Omental fat pad (tissue), 3 donors: ENCODE measurements at regions not wholly inside any gene's neighbourhood (a gene's known extent, or its start where the extent isn't known, plus 50 kb on each side); places are given as distances from the start of the nearest gene placed in this dataset.
"Not testable (repeated sequence)": the region's sequence is repeated elsewhere in the genome, so short reads cannot be mapped to it uniquely, and the experiment has no call there.

Experiments
- ATAC-seq: fragments of 150-250 bp; one replicate; pipeline ENCODE4 v1.9.1; 2016; ENCODE audit warnings: mild to moderate bottlenecking, moderate library complexity; ENCODE audit not compliant: low FRiP score
- DNase-seq: peaks from one replicate; pipeline ENCODE4 v3.0.0-alpha.2; 2019; ENCODE audit warnings: low spot score
- TF ChIP-seq, protein P1 (sequence below), 3 donors: fragments of 450-650 bp; IDR thresholded peaks; one replicate each; pipeline ENCODE4 v1.5.1; 2016 to 2017; ENCODE audit warnings: antibody characterized with exemption in 3 of 3, mild to moderate bottlenecking in 3 of 3, moderate library complexity in 2 of 3

DNA sequence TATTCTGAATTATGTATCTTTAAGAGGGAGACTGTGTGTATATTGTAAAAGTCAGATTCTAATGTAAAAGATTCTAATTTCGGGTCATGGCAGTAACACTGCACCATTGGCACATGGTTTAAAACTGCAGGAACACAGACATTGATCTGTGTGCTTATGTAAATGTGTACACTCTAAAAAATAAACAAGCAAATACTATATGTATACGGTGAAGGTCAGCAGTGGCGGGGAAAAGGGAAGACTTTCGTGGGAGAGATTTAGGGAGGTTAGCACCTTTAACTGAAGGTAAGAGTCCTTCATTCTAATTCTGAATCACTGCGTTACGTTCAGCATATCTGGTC, 157.8 kb upstream of the FAM20A start:
- DNase-seq (no peak), ATAC-seq (no peak)
- TF ChIP-seq, protein P1, sequence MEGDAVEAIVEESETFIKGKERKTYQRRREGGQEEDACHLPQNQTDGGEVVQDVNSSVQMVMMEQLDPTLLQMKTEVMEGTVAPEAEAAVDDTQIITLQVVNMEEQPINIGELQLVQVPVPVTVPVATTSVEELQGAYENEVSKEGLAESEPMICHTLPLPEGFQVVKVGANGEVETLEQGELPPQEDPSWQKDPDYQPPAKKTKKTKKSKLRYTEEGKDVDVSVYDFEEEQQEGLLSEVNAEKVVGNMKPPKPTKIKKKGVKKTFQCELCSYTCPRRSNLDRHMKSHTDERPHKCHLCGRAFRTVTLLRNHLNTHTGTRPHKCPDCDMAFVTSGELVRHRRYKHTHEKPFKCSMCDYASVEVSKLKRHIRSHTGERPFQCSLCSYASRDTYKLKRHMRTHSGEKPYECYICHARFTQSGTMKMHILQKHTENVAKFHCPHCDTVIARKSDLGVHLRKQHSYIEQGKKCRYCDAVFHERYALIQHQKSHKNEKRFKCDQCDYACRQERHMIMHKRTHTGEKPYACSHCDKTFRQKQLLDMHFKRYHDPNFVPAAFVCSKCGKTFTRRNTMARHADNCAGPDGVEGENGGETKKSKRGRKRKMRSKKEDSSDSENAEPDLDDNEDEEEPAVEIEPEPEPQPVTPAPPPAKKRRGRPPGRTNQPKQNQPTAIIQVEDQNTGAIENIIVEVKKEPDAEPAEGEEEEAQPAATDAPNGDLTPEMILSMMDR (IDR thresholded peaks at IDR 0.05) = no peak

DNA sequence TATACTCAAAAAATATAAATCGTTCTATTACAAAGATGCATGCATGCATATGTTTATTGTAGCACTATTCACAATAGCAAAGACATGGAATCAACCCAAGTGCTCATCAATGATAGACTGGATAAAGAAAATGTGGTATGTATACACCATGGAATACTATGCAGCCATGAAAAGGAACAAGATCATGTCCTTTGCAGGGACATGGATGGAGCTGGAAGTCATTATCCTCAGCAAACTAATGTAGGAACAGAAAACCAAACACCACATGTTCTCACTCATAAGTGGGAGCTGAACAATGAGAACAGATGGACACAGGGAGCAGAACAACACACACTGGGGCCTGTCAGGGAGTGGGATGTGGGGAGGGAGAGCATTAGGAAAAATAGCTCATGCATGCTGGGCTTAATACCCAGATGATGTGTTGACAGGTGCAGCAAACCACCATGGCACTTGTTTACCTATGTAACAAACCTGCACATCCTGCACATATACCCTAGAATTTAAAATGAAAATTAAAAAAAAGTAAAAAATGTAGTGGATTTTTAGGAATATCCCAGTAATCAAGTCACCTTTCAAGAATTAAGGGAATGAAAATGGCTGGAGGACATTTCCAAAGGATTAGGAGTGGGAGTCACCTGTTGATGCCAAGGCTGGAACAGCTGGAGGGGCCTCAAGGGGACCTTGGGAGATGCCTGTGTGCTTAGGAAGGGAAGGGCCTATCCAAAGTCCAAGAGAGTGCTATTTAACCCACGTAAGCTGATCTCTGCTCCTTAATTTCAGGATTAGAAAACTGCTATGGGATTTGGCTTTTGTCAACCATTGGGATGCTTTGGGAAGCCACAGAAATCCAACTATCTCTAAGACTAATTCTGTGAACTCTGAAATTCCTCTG, 156.9 kb upstream of the FAM20A start:
- DNase-seq, ATAC-seq: not testable (repeated sequence)

DNA sequence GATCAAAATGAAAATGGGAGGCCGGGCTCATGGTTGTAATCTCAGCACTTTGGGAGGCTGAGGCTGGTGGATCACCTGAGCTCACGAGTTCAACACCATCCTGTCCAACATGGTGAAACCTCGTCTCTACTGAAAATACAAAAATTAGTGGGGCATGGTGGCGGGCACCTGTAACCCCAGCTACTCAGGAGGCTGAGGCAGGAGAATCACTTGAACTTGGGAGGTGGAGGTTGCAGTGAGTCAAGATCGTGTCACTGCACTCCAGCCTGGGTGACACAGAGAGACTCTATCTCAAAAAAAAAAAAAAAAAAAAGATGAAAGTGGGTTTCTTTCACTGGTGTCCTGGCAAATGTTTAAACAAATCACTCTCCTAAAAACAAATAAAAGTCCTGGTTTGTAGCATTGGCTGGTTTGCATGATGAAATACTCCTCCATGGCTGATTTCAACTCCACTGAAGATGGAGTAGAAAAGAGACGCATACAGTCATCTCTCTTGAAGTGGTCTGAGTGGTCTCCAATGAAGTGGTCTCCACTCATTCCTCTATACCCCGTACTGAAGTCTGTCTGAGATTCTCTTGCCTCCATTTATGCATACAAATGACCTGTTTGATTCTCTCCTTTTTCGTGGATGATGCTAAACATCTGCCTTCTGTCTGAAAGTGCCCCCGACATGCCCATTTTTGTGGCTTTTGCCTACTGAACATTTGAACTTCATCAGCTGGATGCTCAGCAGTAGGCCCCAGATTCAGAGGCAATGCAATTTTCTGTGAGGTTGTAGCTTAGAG, 153.0 kb upstream of the FAM20A start:
- DNase-seq (no peak), ATAC-seq (no peak)
- TF ChIP-seq, protein P1 (IDR thresholded peaks at IDR 0.05) = no peak

DNA sequence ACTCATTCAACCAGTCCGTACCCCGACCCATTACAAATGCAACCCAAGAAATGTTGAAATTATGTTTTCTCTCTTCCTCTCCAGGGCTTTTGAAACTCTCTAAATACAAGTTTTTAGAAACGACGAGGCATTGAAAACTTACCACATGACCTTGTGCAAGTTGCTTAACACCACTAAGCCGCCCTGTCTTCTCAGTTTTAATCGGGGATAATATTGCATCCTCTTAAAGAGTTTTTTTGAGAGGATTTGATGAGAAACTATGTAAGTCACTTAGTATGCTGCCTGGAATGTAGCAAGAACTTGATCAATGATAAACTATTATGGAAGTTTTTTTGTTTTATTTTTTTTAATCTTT, 149.0 kb upstream of the FAM20A start:
- ATAC-seq = no peak
- TF ChIP-seq, protein P1 (IDR thresholded peaks at IDR 0.05) = no peak
- DNase-seq = no peak

DNA sequence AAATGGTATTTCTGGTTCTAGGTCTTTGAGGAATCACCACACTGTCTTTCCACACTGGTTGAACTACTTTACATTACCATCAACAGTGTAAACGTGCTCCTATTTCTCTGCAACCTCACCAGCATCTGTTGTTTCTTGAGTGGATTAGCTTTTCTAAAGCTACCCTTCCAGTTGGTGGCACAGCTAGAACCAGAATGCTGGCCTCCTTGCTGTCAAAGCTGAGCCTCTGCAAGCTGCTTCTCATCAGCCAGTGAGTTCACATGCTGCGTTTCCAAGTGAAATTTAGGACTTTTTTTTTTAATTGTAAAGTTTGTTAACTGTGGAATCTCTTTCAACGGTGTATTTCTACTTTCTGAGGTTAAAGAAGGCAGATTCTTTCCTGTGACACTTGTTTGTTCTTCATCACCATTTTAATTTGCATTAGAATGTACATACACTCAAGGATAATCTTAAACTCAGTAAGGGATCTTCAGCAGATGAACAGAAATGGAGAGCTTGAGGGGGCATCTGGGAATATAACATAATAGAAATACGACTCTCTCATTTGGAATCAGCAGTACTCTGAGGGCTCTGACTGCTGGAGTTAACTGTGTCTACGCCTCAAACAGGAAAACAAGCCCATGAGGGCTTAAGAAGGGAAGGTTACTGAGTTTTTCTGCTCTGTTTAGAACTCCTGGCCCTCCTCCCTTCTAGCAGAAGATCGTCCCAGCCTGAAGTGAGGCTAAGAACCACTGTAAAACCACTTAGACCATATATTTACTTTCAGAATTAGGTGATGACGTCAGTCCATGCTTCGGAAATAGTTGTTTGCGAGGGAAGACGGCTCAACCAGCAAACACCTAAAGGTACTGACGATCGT, 148.4 kb upstream of the FAM20A start:
- TF ChIP-seq, protein P1 (IDR thresholded peaks at IDR 0.05) = no peak
- no peak for ATAC-seq
- DNase-seq = no peak

DNA sequence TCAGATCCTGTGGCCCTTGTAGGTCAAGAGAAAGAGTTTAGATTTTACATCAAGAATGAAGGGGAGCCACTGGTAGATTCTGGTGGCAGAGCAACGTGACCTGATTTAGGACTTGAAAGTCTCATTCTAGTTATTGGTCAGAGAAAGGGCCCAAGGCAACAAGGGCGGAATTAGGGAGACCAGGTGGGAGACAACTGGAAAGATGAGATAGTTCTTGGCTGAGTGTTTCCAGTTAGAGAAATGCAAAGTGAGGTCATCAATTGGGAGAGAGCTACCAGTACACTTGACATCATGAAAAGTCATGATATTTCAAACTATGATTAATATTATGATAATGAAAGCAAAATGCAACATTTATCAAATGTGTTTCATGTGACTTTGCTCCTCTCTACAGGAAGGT, 147.2 kb upstream of the FAM20A start:
- DNase-seq (no peak), ATAC-seq (no peak)
- TF ChIP-seq, protein P1 (IDR thresholded peaks at IDR 0.05) = no peak
